Smooth muscle cell (in vitro differentiated cells): ENCODE measurements at regions not wholly inside any gene's neighbourhood (a gene's known extent, or its start where the extent isn't known, plus 50 kb on each side); places are given as distances from the start of the nearest gene placed in this dataset.

ENCODE experiments used
- DNase-seq: peaks from one replicate; lab custom pipeline; 2025; ENCODE audit not compliant: unreplicated experiment; lab: John Stamatoyannopoulos, UW
- H2AFZ ChIP-seq: fragments of 200-600 bp; sonication (generic); 2 replicates; pipeline ENCODE4 v1.6.0; 2016; ENCODE audit warnings: antibody characterized with exemption, low read depth, mild to moderate bottlenecking
- H3F3A ChIP-seq: fragments of 200-600 bp; sonication (generic); 2 replicates; pipeline ENCODE4 v1.6.0; 2017; ENCODE audit warnings: antibody characterized with exemption, low read depth
- H3K27ac ChIP-seq: fragments of 200-600 bp; sonication (generic); 2 replicates; pipeline ENCODE4 v1.5.1; 2016; ENCODE audit warnings: low read depth, mild to moderate bottlenecking
- H3K27me3 ChIP-seq: fragments of 200-600 bp; sonication (generic); 2 replicates; pipeline ENCODE4 v1.6.1; 2016; ENCODE audit warnings: low read depth, mild to moderate bottlenecking
- H3K36me3 ChIP-seq: fragments of 200-600 bp; sonication (generic); 2 replicates; pipeline ENCODE4 v1.5.1; 2016; ENCODE audit warnings: low read depth
- H3K4me1 ChIP-seq: fragments of 200-600 bp; sonication (generic); 2 replicates; pipeline ENCODE4 v1.5.1; 2016; ENCODE audit warnings: low read depth
- H3K4me2 ChIP-seq: fragments of 200-600 bp; sonication (generic); 2 replicates; pipeline ENCODE4 v1.6.0; 2016; ENCODE audit warnings: mild to moderate bottlenecking
- H3K4me3 ChIP-seq: fragments of 200-600 bp; sonication (generic); 2 replicates; pipeline ENCODE4 v1.5.1; 2016; ENCODE audit warnings: mild to moderate bottlenecking
- H3K79me2 ChIP-seq: fragments of 200-600 bp; sonication (generic); 2 replicates; pipeline ENCODE4 v1.6.0; 2016; ENCODE audit warnings: low read depth, mild to moderate bottlenecking
- H3K9ac ChIP-seq: fragments of 200-600 bp; sonication (generic); 2 replicates; pipeline ENCODE4 v1.6.0; 2016; ENCODE audit warnings: low read depth
- H3K9me3 ChIP-seq: fragments of 200-600 bp; sonication (generic); replicated peaks from 2 replicates; pipeline ENCODE4 v1.5.1; 2016; ENCODE audit warnings: low read depth
- H4K20me1 ChIP-seq: fragments of 200-600 bp; sonication (generic); 2 replicates; pipeline ENCODE4 v1.6.0; 2016; ENCODE audit warnings: low read depth
- CTCF ChIP-seq: fragments of 200-600 bp; sonication (generic); IDR thresholded peaks from 2 replicates; pipeline ENCODE4 v1.5.1; 2017; ENCODE audit warnings: borderline replicate concordance, mild to moderate bottlenecking, antibody characterized with exemption; ENCODE audit not compliant: insufficient read depth, poor library complexity, severe bottlenecking
- WGBS: methylation state at CpG from one replicate; pipeline ENCODE4 v1.1.7; 2016; ENCODE audit warnings: low lambda C conversion rate; 5-methylcytosine and 5-hydroxymethylcytosine counted together

GRCh38 chr6:141208101-141208500 is 924.6 kb upstream of the GJE1 start:
- no peaks in the 10 kb centered on the region for H3K4me1 ChIP-seq
- H3K79me2 ChIP-seq, result no peaks in the 10 kb centered on the region
- H3K4me3 ChIP-seq, result no peak overlapping the region
- no peak overlapping the region for H3K4me2 ChIP-seq
- H3F3A ChIP-seq, result no peaks in the 10 kb centered on the region
- no peaks in the 10 kb centered on the region for H3K36me3 ChIP-seq
- H3K27ac ChIP-seq, result no peak overlapping the region
- TF ChIP-seq CTCF, result no peak
- H3K9me3 ChIP-seq, result no peaks in the 10 kb centered on the region
- no peak for DNase-seq
- no peaks in the 10 kb centered on the region for H3K27me3 ChIP-seq
- WGBS, result 86% methylated on average over 1 of the region's 1 CpG
- no peaks in the 10 kb centered on the region for H4K20me1 ChIP-seq
- no peak overlapping the region for H3K9ac ChIP-seq
- no peak overlapping the region for H2AFZ ChIP-seq

- Histone ChIP-seq H3K79me2 (no peaks in the 10 kb centered on the region), H3K9ac (no peak overlapping the region), H3K9me3 (no peaks in the 10 kb centered on the region), H3K27ac (no peak overlapping the region), H4K20me1 (no peaks in the 10 kb centered on the region), H3K4me1 (no peaks in the 10 kb centered on the region), H3F3A (no peaks in the 10 kb centered on the region), H2AFZ (no peak overlapping the region), H3K36me3 (no peaks in the 10 kb centered on the region), H3K4me2 (no peak overlapping the region), H3K4me3 (no peak overlapping the region), H3K27me3 (no peaks in the 10 kb centered on the region)
- no peak for DNase-seq
- 92% methylated on average over 4 of the region's 4 CpGs for WGBS
- no peak for TF ChIP-seq CTCF
These were observed 928.7 kb upstream of the GJE1 start for GRCh38 chr6:141203902-141204575.

- Histone ChIP-seq H2AFZ (no peak overlapping the region), H3K4me2 (no peak overlapping the region), H4K20me1 (no peaks in the 10 kb centered on the region), H3K4me1 (no peaks in the 10 kb centered on the region), H3K27ac (no peak overlapping the region), H3K36me3 (no peaks in the 10 kb centered on the region), H3K27me3 (no peaks in the 10 kb centered on the region), H3K9ac (no peak overlapping the region), H3K4me3 (no peak overlapping the region), H3F3A (no peaks in the 10 kb centered on the region), H3K79me2 (no peaks in the 10 kb centered on the region), H3K9me3 (no peaks in the 10 kb centered on the region)
- no peak for TF ChIP-seq CTCF
- no peak for DNase-seq
- 88% methylated on average over 4 of the region's 4 CpGs for WGBS
These were observed 930.1 kb upstream of the GJE1 start for GRCh38 chr6:141202626-141203025.

- Histone ChIP-seq H2AFZ (peak overlapping the region; percentile 39), H3K9me3 (no peaks in the 10 kb centered on the region), H3K4me1 (no peaks in the 10 kb centered on the region), H3K27me3 (no peaks in the 10 kb centered on the region), H3K36me3 (no peaks in the 10 kb centered on the region), H3K27ac (no peak overlapping the region), H3F3A (no peaks in the 10 kb centered on the region), H3K9ac (no peak overlapping the region), H3K4me3 (no peak overlapping the region), H3K79me2 (no peaks in the 10 kb centered on the region), H4K20me1 (no peaks in the 10 kb centered on the region), H3K4me2 (no peak overlapping the region)
- DNase-seq, result no peak
- no peak for TF ChIP-seq CTCF
- WGBS, result 32% methylated on average over 1 of the region's 1 CpG
These were observed 933.7 kb upstream of the GJE1 start for GRCh38 chr6:141199074-141199473.
